ENCODE measurements at regions not wholly inside any gene's neighbourhood (a gene's known extent, or its start where the extent isn't known, plus 50 kb on each side); places are given as distances from the start of the nearest gene placed in this dataset.

DNA sequence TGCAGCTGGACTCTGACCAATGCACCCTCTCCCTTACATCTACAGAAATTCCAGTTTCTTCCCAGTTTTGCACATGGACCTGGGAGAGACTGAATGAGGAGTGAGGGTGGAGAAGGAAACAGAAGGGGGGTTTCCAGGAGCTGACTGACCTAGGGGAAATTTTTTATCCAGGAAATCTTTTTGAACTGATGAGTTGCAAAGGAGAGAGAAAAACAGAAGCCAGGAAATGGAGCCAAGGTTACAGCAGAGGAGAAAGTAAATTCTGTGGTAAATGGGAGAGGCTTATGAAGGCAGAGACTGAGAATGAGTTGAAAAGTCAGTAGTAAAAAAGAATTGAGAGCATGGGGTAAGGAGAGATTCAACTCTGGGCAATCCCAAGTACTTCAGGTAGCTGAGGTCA lies 192.8 kb downstream of the SMIM20 start:
- DNase-seq: no peak

DNA sequence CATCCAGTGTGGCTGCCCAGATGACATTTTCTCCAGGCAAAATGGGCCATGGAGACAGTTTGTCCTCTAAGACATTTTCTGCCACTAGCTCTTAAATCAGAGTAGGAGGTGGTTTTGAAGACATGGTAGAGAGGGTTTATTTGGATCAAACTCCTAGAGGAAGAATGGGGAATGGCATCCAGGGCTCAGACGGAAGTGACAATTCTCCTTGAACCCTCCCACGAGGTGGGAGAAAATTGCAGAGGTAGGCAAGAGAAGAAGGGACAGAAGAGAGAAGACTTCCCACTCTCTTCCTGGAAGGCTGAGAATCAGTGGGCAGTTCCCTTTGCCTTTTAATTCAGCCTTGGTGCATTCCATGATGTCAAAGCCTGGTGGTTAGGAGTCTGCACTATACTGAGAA lies 194.0 kb downstream of the SMIM20 start:
- no peak for DNase-seq

DNA sequence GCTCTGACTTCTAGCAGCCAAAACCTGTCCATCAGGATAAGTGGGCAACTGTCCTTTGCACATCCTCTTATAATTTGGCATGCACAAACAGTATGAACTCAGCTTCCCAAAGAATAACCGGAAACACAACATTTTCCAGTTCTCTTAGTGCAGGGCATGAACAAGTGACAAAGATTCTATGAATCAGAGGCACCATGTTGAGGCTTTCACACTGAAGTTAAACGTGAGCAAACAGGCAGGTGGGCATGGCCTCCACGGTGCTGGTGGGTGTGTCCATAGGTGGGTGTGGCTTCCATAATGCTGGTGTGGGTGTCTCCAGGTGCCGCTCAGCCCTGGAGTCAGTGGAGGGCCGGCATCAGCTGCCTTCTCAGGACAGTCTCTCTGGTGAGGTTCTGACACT lies 196.5 kb downstream of the SMIM20 start:
- no peak for DNase-seq

DNA sequence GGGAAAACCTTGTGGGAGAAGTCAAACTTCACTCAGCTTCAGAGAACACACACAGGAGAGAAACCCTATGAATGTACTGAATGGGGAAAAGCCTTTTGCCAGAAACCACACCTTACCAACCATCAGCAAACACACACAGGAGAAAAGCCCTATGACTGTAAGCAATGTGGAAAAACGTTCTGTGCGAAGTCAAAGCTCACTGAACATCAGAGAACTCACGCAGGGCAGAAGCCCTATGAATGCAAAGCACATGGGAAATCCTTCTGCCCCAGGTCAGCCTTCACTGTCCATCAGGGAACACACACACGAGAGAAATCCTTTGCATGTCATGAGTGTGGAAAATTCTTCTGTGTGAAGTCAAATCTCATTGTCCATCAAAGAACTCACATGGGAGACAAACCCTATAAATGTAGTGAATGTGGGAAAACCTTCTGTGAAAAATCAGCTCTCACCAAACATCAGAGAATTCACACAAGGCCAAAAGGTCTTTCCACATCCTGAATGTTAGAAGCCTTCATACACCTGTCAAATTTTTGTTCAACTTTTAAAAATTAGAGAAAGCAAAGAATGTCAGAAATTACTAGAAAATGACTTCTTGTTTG lies 199.4 kb downstream of the SMIM20 start:
- no peak for DNase-seq

DNA sequence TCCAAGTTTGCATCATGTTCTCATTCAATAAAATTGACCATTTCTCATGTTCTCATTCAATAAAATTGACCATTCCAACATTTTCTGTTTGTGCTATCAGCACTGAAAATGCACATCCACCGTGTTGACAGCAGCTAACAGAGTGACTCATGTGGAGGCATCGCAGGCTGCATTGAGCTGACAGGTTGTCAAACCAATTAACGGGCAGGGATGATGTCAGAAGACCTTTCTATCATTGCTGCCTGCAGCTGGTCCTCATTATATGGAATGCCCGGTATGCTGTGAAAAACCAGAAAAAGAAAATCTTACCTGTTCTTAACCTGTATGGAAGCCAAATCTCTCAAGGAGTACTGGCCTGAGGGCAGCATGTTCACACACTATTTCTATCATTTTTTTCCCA lies 202.0 kb downstream of the SMIM20 start:
- no peak for DNase-seq

DNA sequence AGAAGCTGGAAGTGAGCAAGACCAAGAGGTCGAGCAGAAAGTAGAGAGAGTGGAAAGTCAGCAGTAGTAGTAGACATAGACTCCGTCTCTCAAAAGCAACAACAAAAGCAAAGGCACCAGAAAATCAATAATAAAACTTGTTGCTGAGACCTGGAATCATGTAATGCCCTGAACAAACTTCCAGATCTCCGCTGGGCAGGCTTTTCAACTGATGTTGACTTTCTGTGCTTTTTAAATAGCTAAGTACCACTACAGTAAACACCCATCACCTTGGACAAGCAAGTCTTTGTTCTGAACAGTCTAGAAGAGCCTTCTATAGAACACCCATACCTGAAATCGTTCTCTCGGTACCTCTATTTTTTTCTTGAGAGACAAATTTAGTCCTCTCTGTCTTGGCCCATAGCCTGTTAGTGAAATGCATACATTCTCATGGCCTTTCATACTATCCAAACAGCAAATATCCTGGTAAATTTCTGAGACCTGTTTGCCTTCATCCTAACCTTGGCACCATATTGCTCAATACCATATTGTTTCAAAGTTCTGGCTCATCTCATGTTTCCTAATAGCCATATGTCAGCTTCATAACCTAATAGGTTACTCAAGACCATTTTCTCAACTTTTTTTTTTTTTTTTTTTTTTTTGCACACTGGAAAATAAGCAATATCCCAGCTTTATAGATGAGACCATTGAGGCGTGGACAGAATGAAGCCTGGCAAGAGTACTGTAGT lies 200.6 kb upstream of the RBPJ start:
- DNase-seq: no peak

DNA sequence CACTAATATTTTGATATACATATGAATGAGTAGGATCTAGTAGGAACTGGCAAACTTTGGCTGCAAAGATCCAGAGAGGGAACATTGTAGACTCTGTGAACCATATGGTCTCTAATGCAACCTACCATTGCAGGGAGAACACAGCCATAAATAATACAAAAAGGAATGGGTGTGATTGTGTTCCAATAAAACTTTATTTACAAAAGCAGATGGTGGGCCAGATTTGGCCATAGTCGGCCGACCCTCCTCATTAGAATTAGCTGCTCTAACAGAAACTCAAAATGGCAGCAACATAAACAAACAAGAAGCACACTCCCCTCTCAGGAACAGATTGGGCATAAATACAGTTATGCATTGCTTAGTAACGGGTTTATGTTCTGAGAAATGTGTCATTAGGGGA lies 198.1 kb upstream of the RBPJ start:
- no peak for DNase-seq

DNA sequence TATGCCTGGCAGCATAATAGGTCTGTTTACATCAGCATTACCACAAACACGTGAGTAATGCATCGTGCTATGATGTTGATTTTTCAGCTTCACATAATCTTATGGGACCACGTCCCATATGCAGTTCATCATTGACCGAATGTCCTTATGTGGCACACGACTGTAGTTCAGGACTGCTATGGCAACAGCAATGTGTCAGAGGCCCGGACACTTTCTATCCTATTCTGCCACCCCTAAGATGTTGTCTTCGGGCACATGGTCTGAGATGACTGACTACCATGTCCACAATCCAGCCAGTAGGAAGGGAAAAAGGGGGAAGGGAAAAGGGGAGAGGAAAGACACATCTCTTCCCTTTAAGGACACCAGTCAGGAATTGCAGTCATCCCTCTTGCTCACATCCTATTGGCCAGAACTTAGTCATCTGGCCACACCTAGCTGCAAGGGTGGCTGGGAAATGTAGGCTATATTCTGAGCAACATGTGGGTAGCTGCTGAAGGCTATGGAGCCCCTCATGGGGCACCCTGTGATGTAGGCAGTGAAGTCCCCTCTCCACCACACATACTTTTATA lies 196.0 kb upstream of the RBPJ start:
- no peak for DNase-seq

DNA sequence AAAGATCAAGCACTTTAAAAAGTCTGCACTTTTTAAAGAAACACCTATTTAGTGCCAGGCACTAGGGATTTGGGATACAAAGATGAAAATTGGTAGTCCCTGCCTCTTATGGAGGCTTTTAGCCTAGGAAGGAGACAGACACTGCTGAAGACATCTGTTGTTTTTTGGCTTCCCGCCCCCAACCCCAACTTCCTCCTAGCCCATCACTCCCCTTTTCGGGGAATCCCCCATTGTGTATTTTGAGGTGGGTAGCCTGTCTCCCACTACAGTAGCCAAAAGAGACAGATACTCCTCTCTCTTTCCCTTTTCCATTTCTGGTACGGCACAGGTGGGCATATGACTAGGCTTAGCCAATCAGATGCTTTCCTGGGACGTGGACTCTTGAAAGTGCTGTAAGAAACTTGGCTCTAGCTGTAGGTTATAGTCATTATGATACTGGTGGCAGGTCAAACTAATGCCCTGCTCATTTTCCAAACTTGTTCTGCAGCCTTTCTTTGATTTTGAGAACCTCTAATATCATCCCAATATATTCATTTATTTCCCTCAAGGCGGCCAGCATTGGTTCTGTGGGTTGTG lies 194.6 kb upstream of the RBPJ start:
- no peak for DNase-seq

DNA sequence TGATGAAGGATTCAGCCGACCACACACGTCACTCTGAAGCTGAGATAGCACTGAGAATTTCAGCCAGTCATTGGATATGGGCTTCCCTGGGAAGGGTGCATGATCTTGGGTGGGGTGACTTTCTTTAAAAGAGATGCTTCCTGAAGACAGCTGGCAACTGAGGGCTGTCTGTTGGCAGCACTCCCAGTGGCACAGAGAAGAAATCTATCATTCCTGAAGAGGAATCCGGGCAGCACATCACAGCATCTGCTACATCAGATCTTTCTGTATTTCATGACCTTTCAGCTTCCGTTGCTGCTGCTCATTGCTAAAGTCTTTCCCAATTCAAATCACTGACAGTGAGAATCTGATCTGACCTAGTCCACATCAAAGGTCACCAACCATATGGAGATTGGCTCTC lies 193.8 kb upstream of the RBPJ start:
- DNase-seq: no peak

DNA sequence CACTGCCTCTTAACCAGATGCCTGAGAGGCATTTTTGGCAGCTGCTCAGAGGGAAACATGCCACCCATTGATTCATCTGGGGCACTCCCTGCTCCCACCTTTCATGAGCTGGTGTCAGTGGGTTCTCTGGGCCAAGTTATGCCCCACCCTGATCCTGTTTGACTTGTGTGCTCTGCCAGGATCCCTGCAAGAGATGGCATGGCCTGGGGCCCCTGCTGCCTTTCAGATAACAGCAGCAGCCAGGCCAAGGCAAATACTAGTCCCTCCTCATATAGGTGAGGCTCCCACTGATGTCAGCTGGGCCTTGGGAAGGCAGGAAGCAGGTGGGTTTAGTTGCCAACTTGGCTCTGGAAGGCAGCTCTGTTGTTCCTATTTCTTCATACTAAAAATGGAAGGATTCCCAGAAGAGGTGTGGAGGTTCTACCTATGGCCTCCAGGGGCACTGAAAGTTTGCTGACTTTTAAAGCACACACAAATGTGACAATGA lies 192.9 kb upstream of the RBPJ start:
- DNase-seq: no peak

DNA sequence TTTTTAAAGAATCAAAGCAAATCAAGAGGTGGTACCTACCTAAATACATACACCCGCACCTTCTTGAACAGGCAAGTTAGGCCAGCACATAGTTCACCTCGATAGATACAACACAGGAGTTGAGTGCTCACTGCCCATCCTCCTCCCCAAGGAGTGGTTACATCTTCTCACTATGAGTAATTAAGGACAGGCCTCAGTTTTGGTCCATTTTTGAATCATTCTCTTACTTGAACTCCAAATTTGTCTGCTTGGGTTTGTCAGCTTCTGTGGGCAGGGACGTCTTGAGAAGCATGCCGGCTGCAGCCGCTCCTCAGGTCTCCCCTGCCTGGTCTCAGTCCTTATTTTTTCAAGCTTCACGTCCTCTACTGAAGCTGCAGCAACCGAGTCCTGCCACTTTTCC lies 190.6 kb upstream of the RBPJ start:
- no peak for DNase-seq

DNA sequence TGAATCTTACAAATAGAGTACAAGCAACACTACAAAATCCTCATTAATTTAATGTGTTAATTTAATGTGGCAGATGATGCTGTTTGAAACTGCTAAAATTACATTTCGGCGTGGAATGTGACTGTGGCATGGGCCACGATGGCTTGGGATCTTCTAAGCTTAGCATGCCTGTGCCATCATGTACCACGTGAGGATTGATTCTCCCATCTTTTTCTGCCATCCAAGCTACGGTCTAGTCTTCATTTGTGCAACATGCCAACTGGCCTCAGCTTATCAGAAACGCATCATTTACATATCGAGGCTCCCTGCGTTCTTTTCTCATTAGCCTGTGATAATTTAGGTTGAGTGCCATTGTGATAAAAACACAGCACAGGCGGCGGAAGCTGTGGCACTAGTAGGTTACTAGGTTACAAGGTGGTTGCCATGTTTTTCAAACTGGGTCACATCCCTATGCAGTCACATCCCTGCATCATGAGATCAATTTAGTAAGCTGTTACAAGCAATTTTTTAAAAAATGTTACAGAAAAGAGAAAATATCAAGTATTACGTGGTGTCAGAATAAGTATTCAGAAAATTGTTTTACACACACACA lies 189.9 kb upstream of the RBPJ start:
- no peak for DNase-seq

DNA sequence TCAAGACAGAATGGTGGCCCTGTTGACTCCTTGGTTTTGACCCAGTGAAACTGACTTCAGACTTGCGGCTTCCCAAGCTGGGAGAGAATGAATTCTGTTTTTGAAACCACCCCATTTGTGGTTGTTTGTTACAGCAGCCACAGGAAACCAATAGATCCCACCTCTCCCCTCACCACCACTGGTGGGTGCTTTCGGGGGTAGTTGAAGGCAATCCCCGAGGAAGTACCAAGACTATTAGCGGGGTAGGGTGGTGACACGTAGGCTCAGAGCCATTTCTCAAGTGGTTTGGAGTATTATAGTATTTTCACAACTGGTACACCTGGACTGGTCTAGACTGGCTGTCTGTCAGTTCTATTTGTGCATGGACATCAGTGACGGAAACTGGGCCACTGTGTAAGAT lies 189.1 kb upstream of the RBPJ start:
- DNase-seq: no peak

DNA sequence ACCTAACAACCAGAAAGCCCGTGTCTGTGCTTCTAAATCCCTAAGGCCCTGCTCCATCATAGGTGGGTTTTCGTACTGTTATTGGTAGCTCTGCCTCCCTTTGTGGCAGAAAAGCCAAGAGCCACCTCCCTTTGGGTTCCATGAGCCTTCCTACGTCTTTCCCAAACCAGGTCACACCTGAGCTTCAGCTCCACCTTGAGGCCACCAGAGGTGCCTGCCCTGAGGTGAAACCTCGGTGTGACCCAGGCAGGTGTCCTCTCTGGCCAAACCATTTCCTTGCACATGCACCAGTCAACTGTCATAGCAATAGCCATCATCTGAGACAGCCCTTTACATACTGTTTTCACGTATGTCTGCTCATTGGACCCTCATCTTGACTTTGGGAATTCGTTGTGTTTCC lies 188.0 kb upstream of the RBPJ start:
- no peak for DNase-seq

DNA sequence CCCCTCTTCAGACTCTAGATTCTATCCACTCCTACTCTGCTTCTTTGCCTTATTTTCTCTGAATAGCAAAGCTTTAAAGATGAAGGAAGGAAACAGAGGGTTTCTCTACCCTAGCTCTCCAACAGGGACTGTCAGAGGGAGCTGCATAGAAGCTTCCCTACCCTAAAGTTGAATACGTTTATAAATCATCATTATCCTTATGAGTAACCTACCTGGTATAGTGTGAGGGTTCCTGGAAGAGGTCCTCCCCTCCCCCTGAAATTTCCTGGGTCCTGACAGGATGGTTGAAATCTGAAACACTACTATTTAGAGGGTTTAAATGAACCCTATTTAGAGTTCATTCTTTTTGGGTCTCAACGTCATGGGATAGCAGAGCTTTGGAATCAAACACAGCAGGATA lies 187.0 kb upstream of the RBPJ start:
- DNase-seq: no peak

DNA sequence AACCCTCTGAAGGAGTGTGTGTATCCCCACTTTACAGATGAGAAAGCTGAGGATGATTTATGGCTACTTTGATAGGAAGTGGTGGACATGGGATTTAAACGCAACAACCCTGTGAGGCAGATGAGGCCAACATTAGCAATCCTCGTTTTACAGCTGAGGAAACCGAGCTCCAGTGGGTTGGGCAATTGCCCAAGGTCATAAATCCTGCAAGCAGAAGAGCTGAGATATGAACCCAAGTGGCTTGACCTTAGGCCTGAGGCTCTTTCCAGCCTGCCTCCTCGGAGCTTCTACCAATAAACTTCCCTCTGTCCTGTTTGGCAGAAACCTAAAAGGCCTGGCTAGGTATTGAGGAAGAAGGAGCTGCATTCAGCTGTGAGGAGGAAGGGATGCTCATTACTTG lies 185.5 kb upstream of the RBPJ start:
- no peak for DNase-seq

DNA sequence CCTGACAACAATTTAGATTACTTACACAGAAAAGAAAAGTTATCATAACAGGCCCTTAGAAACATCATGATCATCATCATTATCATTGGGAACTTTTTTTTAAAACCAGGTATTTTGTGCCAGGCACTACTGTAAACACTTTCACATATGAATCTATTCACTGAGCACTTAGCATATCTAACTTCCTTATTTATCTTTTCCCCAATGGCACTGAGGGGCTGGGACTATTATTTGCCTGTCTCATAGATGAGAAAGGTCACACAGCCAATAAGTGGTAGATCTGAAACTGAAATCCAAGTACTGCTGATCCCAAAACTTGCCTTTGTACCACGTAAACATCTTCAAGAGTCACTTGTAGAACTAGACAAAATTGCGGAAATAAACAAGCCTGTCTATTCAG lies 184.2 kb upstream of the RBPJ start:
- no peak for DNase-seq

DNA sequence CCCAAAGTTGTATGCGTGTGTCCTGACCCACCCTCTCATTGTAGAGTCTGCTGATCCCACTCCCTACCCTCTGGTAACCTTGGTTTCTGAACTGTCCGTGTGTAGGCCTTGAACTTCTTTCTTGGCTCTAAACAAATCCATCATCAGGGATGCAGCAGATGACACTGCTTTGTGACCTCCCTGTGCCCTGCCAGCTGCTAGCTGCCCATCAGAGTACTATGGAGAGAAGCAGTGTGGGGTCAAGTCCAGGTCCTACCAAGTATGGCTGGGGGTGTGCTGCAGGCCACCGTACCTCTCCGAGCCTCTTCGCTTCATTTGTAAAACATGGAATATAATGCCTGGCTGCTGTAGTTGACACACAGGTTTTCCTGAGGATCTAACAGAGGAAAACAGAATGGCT lies 183.5 kb upstream of the RBPJ start:
- DNase-seq: no peak

DNA sequence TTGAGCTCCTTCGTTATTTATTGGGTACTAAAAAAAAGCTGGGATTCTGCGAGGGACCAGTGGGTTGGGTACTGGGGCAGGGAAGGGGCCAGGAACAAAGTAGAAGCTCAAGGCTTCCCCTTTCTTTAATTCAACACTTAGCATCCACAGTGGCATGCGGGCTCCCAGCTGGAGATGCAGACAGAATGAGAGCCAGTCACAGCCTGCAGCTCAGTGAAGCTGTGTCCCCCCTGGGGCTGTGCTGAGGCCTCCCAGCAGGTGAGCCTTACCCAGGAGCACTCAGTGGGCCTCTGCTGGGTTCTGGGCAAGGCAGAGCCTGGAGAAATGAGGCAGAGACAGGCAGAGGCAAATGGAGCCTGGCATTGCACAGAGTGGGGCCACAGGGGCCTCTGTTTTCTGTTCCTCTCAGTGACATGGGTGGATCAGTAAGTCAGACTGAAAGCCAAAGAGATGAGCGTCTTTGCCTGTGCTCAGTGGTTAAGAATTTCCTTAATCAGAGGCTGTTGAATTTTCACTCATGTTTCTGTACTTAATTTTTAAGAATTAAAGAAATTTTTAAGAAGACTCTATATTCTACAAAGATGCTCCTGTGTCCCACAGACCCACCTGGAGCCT lies 181.4 kb upstream of the RBPJ start:
- no peak for DNase-seq

DNA sequence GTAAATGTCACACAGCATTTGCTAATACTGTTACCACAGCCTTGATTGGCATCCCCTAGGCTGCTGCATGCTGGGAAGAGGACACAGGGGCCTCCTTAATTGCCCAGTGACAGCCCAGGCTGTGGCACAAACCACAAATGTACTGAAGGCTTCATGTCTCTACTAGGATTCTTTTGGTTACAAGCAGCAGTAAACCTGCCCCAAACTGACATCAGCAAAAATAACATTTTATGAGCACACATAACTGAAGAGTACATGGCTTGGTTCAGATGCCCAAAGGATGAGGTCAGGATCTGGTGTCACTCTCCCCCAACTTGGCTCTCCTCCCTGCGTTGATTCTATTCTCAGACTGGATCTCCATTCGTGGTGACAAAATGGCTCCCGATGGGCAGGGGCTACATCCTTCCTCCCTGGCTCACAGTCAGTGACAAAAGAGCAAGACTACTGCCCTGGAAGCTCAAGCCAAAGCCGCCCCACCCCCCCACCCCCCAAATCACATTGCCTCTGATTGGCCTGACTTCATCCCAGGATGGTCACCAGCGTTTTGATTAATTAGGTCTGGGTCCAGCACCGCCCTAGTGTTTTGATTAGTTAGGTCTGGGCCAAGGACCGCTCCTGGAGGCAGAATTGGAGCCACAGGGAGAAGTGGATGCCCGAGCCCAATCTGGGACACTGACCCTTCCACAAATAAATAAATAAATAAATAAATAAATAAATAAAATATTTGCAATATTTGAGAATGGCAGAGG lies 180.5 kb upstream of the RBPJ start:
- DNase-seq: no peak

DNA sequence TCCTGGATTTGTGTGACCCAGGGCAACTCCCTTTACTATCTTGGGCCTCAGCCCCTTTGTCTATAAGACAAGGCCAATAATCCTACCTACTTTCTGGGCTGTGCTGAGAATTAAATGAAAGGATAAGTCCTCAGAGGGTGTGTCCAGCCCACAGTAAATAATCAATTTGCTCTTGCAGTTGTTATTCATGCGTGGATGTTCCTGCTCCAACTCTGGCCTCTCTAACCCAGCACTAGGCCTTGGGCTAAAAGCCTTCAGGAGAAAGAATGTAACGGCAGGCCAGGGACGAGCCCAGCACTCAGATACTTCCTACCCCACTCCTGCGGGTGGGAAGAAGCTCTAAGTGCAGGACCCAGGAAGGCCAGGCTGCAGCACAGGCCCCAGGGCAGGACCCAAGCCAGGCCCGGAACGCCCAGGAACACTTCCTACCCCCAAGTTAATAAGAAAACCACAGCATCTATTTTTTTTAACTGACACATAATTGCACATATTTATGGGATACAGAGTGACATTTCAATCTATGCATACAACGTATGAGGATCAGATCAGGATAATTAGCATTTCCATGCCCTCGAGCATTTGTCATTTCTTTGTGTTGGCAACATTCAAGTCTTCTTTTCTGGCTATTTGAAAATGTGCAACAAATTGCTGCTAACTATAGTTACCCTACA lies 179.6 kb upstream of the RBPJ start:
- no peak for DNase-seq
